ENCODE measurements at regions not wholly inside any gene's neighbourhood (a gene's known extent, or its start where the extent isn't known, plus 50 kb on each side); places are given as distances from the start of the nearest gene placed in this dataset.

GRCh38 chr12:90020881-90021280, 312.2 kb upstream of the ATP2B1 start:
- no peak for DNase-seq

- no peak for DNase-seq
Measured at GRCh38 chr12:90020436-90020835, 311.8 kb upstream of the ATP2B1 start.

- no peak for DNase-seq
Measured at GRCh38 chr12:90020014-90020413, 311.4 kb upstream of the ATP2B1 start.

- DNase-seq = no peak
Measured at GRCh38 chr12:90017316-90017715, 308.7 kb upstream of the ATP2B1 start.

- no peak for DNase-seq
Measured at GRCh38 chr12:90015228-90015627, 306.6 kb upstream of the ATP2B1 start.

- DNase-seq = no peak
Measured at GRCh38 chr12:90013409-90013808, 304.8 kb upstream of the ATP2B1 start.

- no peak for DNase-seq
Measured at GRCh38 chr12:90010089-90010488, 301.5 kb upstream of the ATP2B1 start.

- DNase-seq = no peak
Measured at GRCh38 chr12:90008277-90008676, 299.6 kb upstream of the ATP2B1 start.

GRCh38 chr12:90004319-90005074, 295.9 kb upstream of the ATP2B1 start:
- DNase-seq = no peak

- DNase-seq = no peak
Measured at GRCh38 chr12:90003688-90004087, 295.1 kb upstream of the ATP2B1 start.

GRCh38 chr12:90000721-90001120, 292.1 kb upstream of the ATP2B1 start:
- DNase-seq = no peak

GRCh38 chr12:89999699-90000505, 291.3 kb upstream of the ATP2B1 start:
- no peak for DNase-seq

- no peak for DNase-seq
Measured at GRCh38 chr12:89995870-89996269, 287.2 kb upstream of the ATP2B1 start.

GRCh38 chr12:89994911-89995310, 286.3 kb upstream of the ATP2B1 start:
- peak in 1 of 2 experiments; percentile 14 for DNase-seq

- DNase-seq = no peak
Measured at GRCh38 chr12:89993632-89994031, 285.0 kb upstream of the ATP2B1 start.

GRCh38 chr12:89992668-89993451, 284.2 kb upstream of the ATP2B1 start:
- DNase-seq = no peak

- no peak for DNase-seq
Measured at GRCh38 chr12:89991807-89992590, 283.4 kb upstream of the ATP2B1 start.

- no peak for DNase-seq
Measured at GRCh38 chr12:89988188-89988915, 279.7 kb upstream of the ATP2B1 start.

GRCh38 chr12:89985935-89986334, 277.3 kb upstream of the ATP2B1 start:
- no peak for DNase-seq

- peak; percentile 56 to 81 for DNase-seq
Measured at GRCh38 chr12:89984846-89985245, 276.2 kb upstream of the ATP2B1 start.

- no peak for DNase-seq
Measured at GRCh38 chr12:89983622-89984021, 275.0 kb upstream of the ATP2B1 start.

GRCh38 chr12:89980236-89980635, 271.6 kb upstream of the ATP2B1 start:
- no peak for DNase-seq

Measured in cerebellar nuclear complex (tissue), 1 donor.